ENCODE measurements at regions not wholly inside any gene's neighbourhood (a gene's known extent, or its start where the extent isn't known, plus 50 kb on each side); places are given as distances from the start of the nearest gene placed in this dataset.

- Histone ChIP-seq H2AFZ (ENCODE audit: control insufficient read depth, low read length) (no peak overlapping the region), H3K79me2 (ENCODE audit: control insufficient read depth, insufficient read depth, low read length) (no peaks in the 10 kb centered on the region), H3K9me1 (ENCODE audit: control insufficient read depth, extremely low read depth, insufficient read depth, low read length) (no peaks in the 10 kb centered on the region), H3K9ac (ENCODE audit: control insufficient read depth, extremely low read depth, insufficient read depth, low read length) (no peak overlapping the region), H3K4me2 (ENCODE audit: control insufficient read depth, extremely low read depth, insufficient read depth, low read depth, low read length) (no peak overlapping the region), H3K4me1 (ENCODE audit: control insufficient read depth, extremely low read depth, insufficient read depth, low read length) (no peaks in the 10 kb centered on the region), H3K36me3 (ENCODE audit: control insufficient read depth in 2 of 2, extremely low read depth in 1 of 2, insufficient read depth in 2 of 2, low read length in 2 of 2) (no peaks in the 10 kb centered on the region), H3K4me3 (ENCODE audit: control insufficient read depth in 2 of 3, extremely low read depth in 1 of 3, insufficient read depth in 2 of 3, low read depth in 1 of 3, low read length in 3 of 3) (no peak overlapping the region), H4K20me1 (ENCODE audit: control insufficient read depth, extremely low read depth, insufficient read depth, low read length) (no peaks in the 10 kb centered on the region), H3K27ac (ENCODE audit: control insufficient read depth, insufficient read depth, low read length) (no peak overlapping the region), H3K27me3 (ENCODE audit: control insufficient read depth, extremely low read depth, insufficient read depth, low read length) (no peaks in the 10 kb centered on the region), H3K9me3 (ENCODE audit: control insufficient read depth, low read depth, low read length) (no peaks in the 10 kb centered on the region)
- dilution Hi-C loops (cut with MboI; ENCODE audit: extremely low pct_ligation_motif_present, low sequenced_read_pairs): no loop called here
- DNase-seq (ENCODE audit: low read depth, low spot score) (no peak), FAIRE-seq (no peak)
- TF ChIP-seq CTCF (optimal IDR thresholded peaks at IDR 0.05 in 1 of 3, IDR thresholded peaks at IDR 0.05 in 1 of 3, conservative IDR thresholded peaks at IDR 0.05 in 1 of 3; ENCODE audit: extremely low read depth in 1 of 3, insufficient read depth in 2 of 3, low read length in 3 of 3): no peak
- TF ChIP-seq EZH2 (IDR thresholded peaks at IDR 0.05; ENCODE audit: low read length): no peak
Observed at GRCh38 chr13:109693213-109693612, 93.2 kb downstream of the IRS2 start.

GRCh38 chr13:109691689-109692088 is 94.7 kb downstream of the IRS2 start:
- H2AFZ ChIP-seq (ENCODE audit: control insufficient read depth, low read length): no peak overlapping the region
- FAIRE-seq (no peak), DNase-seq (ENCODE audit: low read depth, low spot score) (no peak)
- H3K4me3 ChIP-seq (ENCODE audit: control insufficient read depth in 2 of 3, extremely low read depth in 1 of 3, insufficient read depth in 2 of 3, low read depth in 1 of 3, low read length in 3 of 3): no peak overlapping the region
- H3K4me2 ChIP-seq (ENCODE audit: control insufficient read depth, extremely low read depth, insufficient read depth, low read depth, low read length): no peak overlapping the region
- H3K9ac ChIP-seq (ENCODE audit: control insufficient read depth, extremely low read depth, insufficient read depth, low read length): no peak overlapping the region
- H3K9me3 ChIP-seq (ENCODE audit: control insufficient read depth, low read depth, low read length): no peaks in the 10 kb centered on the region
- H3K36me3 ChIP-seq (ENCODE audit: control insufficient read depth in 2 of 2, extremely low read depth in 1 of 2, insufficient read depth in 2 of 2, low read length in 2 of 2): no peaks in the 10 kb centered on the region
- no peak overlapping the region for H3K27ac ChIP-seq (ENCODE audit: control insufficient read depth, insufficient read depth, low read length)
- no peaks in the 10 kb centered on the region for H3K9me1 ChIP-seq (ENCODE audit: control insufficient read depth, extremely low read depth, insufficient read depth, low read length)
- H3K27me3 ChIP-seq (ENCODE audit: control insufficient read depth, extremely low read depth, insufficient read depth, low read length): no peaks in the 10 kb centered on the region
- no peak for TF ChIP-seq EZH2 (IDR thresholded peaks at IDR 0.05; ENCODE audit: low read length)
- no peak for TF ChIP-seq CTCF (optimal IDR thresholded peaks at IDR 0.05 in 1 of 3, IDR thresholded peaks at IDR 0.05 in 1 of 3, conservative IDR thresholded peaks at IDR 0.05 in 1 of 3; ENCODE audit: extremely low read depth in 1 of 3, insufficient read depth in 2 of 3, low read length in 3 of 3)
- dilution Hi-C loops (cut with MboI; ENCODE audit: extremely low pct_ligation_motif_present, low sequenced_read_pairs): no loop called here
- H4K20me1 ChIP-seq (ENCODE audit: control insufficient read depth, extremely low read depth, insufficient read depth, low read length): no peaks in the 10 kb centered on the region
- H3K4me1 ChIP-seq (ENCODE audit: control insufficient read depth, extremely low read depth, insufficient read depth, low read length): no peaks in the 10 kb centered on the region
- no peaks in the 10 kb centered on the region for H3K79me2 ChIP-seq (ENCODE audit: control insufficient read depth, insufficient read depth, low read length)
